OCI-M1 (cell line): ENCODE measurements at regions not wholly inside any gene's neighbourhood (a gene's known extent, or its start where the extent isn't known, plus 50 kb on each side); places are given as distances from the start of the nearest gene placed in this dataset.

ENCODE experiments used
- DNase-seq: peaks from one replicate; lab custom pipeline; 2025; lab: John Stamatoyannopoulos, UW

GRCh38 chr9:89696780-89697179, 92.0 kb downstream of the GADD45G start:
- no peak for DNase-seq

GRCh38 chr9:89697553-89697952, 92.7 kb downstream of the GADD45G start:
- no peak for DNase-seq

- DNase-seq = no peak
Measured at GRCh38 chr9:89698411-89699005, 93.7 kb downstream of the GADD45G start.

GRCh38 chr9:89699646-89700045, 94.8 kb downstream of the GADD45G start:
- no peak for DNase-seq

- peak; percentile 35 for DNase-seq
Measured at GRCh38 chr9:89701221-89701798, 96.5 kb downstream of the GADD45G start.

- DNase-seq = no peak
Measured at GRCh38 chr9:89702401-89702800, 97.6 kb downstream of the GADD45G start.

GRCh38 chr9:89705651-89706050, 100.8 kb downstream of the GADD45G start:
- DNase-seq = no peak

- no peak for DNase-seq
Measured at GRCh38 chr9:89706086-89706485, 101.3 kb downstream of the GADD45G start.

- DNase-seq = no peak
Measured at GRCh38 chr9:89706731-89707191, 101.9 kb downstream of the GADD45G start.

- no peak for DNase-seq
Measured at GRCh38 chr9:89710697-89711096, 105.9 kb downstream of the GADD45G start.

- DNase-seq = no peak
Measured at GRCh38 chr9:89711866-89712265, 107.1 kb downstream of the GADD45G start.

GRCh38 chr9:89712283-89712682, 107.5 kb downstream of the GADD45G start:
- DNase-seq = no peak

GRCh38 chr9:89714321-89714720, 109.5 kb downstream of the GADD45G start:
- DNase-seq = no peak

GRCh38 chr9:89715318-89715858, 110.6 kb downstream of the GADD45G start:
- DNase-seq = no peak

GRCh38 chr9:89715881-89716280, 111.1 kb downstream of the GADD45G start:
- no peak for DNase-seq

- DNase-seq = no peak
Measured at GRCh38 chr9:89716559-89716958, 111.7 kb downstream of the GADD45G start.

- no peak for DNase-seq
Measured at GRCh38 chr9:89718176-89718575, 113.4 kb downstream of the GADD45G start.

GRCh38 chr9:89718651-89719050, 113.8 kb downstream of the GADD45G start:
- no peak for DNase-seq

- DNase-seq = no peak
Measured at GRCh38 chr9:89719202-89719601, 114.4 kb downstream of the GADD45G start.

GRCh38 chr9:89720696-89721175, 115.9 kb downstream of the GADD45G start:
- DNase-seq = no peak

- DNase-seq = no peak
Measured at GRCh38 chr9:89721176-89721700, 116.4 kb downstream of the GADD45G start.

- DNase-seq = no peak
Measured at GRCh38 chr9:89721971-89722530, 117.2 kb downstream of the GADD45G start.

- no peak for DNase-seq
Measured at GRCh38 chr9:89722712-89723111, 117.9 kb downstream of the GADD45G start.
